NCI-H2107 (cell line): ENCODE measurements at regions not wholly inside any gene's neighbourhood (a gene's known extent, or its start where the extent isn't known, plus 50 kb on each side); places are given as distances from the start of the nearest gene placed in this dataset.

Experiments used
- DNase-seq: peaks from one replicate; lab custom pipeline; 2025; lab: John Stamatoyannopoulos, UW

- DNase-seq = no peak
These were observed 248.2 kb upstream of the SLC39A10 start for GRCh38 chr2:195408811-195409210.

- DNase-seq = no peak
These were observed 248.8 kb upstream of the SLC39A10 start for GRCh38 chr2:195408196-195408595.

GRCh38 chr2:195407783-195408182 is 249.2 kb upstream of the SLC39A10 start:
- no peak for DNase-seq

GRCh38 chr2:195406886-195407603 is 250.0 kb upstream of the SLC39A10 start:
- no peak for DNase-seq

- DNase-seq = no peak
These were observed 252.4 kb upstream of the SLC39A10 start for GRCh38 chr2:195404651-195405050.

- no peak for DNase-seq
These were observed 260.5 kb upstream of the SLC39A10 start for GRCh38 chr2:195396479-195396878.

GRCh38 chr2:195395362-195395761 is 261.7 kb upstream of the SLC39A10 start:
- DNase-seq = no peak

- DNase-seq = no peak
These were observed 264.3 kb upstream of the SLC39A10 start for GRCh38 chr2:195392446-195393336.

- no peak for DNase-seq
These were observed 266.2 kb upstream of the SLC39A10 start for GRCh38 chr2:195390686-195391321.

- DNase-seq = no peak
These were observed 269.0 kb upstream of the SLC39A10 start for GRCh38 chr2:195388028-195388427.

GRCh38 chr2:195382186-195382585 is 274.8 kb upstream of the SLC39A10 start:
- DNase-seq = no peak

- no peak for DNase-seq
These were observed 286.7 kb upstream of the SLC39A10 start for GRCh38 chr2:195370167-195370943.

GRCh38 chr2:195369218-195369587 is 287.8 kb upstream of the SLC39A10 start:
- no peak for DNase-seq

GRCh38 chr2:195368249-195369217 is 288.5 kb upstream of the SLC39A10 start:
- DNase-seq = no peak

- DNase-seq = no peak
These were observed 289.2 kb upstream of the SLC39A10 start for GRCh38 chr2:195367809-195368208.

- no peak for DNase-seq
These were observed 292.7 kb upstream of the SLC39A10 start for GRCh38 chr2:195364015-195364965.

GRCh38 chr2:195363496-195363895 is 293.5 kb upstream of the SLC39A10 start:
- no peak for DNase-seq

GRCh38 chr2:195360242-195360641 is 296.8 kb upstream of the SLC39A10 start:
- DNase-seq = no peak

- DNase-seq = no peak
These were observed 297.8 kb upstream of the SLC39A10 start for GRCh38 chr2:195359043-195359735.
